DND-41 (cell line): ENCODE measurements at regions not wholly inside any gene's neighbourhood (a gene's known extent, or its start where the extent isn't known, plus 50 kb on each side); places are given as distances from the start of the nearest gene placed in this dataset.
"Not testable (repeated sequence)": the region's sequence is repeated elsewhere in the genome, so short reads cannot be mapped to it uniquely, and the experiment has no call there.

Source experiments
- ATAC-seq: fragments of 200-7000 bp; cut with Tn5 transposase; 3 replicates; pipeline ENCODE4 v1.9.1; 2021; ENCODE audit warnings: low read depth; ENCODE audit not compliant: insufficient read depth
- DNase-seq: peaks from one replicate; pipeline ENCODE4 v3.0.0-alpha.2; 2020
- H2AFZ ChIP-seq: 2 replicates; pipeline ENCODE4 v1.6.0; 2012; ENCODE audit warnings: low read depth, low read length
- H3K27ac ChIP-seq: 2 replicates; pipeline ENCODE4 v1.5.1; 2012; ENCODE audit warnings: low read length, inconsistent platforms
- H3K27me3 ChIP-seq: fragments of 200-600 bp; sonication (generic); 2 replicates; pipeline ENCODE4 v1.6.0; 2012; ENCODE audit warnings: low read length, mild to moderate bottlenecking, inconsistent platforms; ENCODE audit not compliant: insufficient read depth, poor library complexity
- H3K36me3 ChIP-seq: 2 replicates; pipeline ENCODE4 v1.5.1; 2012; ENCODE audit warnings: low read length, inconsistent platforms; ENCODE audit not compliant: insufficient read depth
- H3K4me1 ChIP-seq: 2 replicates; pipeline ENCODE4 v1.5.1; 2012; ENCODE audit warnings: mild to moderate bottlenecking, low read length; ENCODE audit not compliant: insufficient read depth
- H3K4me2 ChIP-seq: 2 replicates; pipeline ENCODE4 v1.6.0; 2012; ENCODE audit warnings: mild to moderate bottlenecking, moderate library complexity, low read length, inconsistent platforms; ENCODE audit not compliant: insufficient read depth
- H3K4me3 ChIP-seq, 2 experiments: fragments of 200-600 bp in 1 of 2; shearing (Covaris generic) in 1 of 2; 2 replicates each; pipeline ENCODE4 v1.5.1; 2012 to 2016; ENCODE audit warnings: inconsistent platforms in 2 of 2, low read length in 2 of 2, mild to moderate bottlenecking in 2 of 2, low read depth in 1 of 2, moderate library complexity in 1 of 2
- H3K79me2 ChIP-seq: 2 replicates; pipeline ENCODE4 v1.6.0; 2012; ENCODE audit warnings: low read length, inconsistent platforms; ENCODE audit not compliant: insufficient read depth
- H3K9ac ChIP-seq: 2 replicates; pipeline ENCODE4 v1.6.0; 2012; ENCODE audit warnings: low read depth, mild to moderate bottlenecking, inconsistent platforms, low read length, moderate library complexity
- H3K9me3 ChIP-seq: 2 replicates; pipeline ENCODE4 v1.5.1; 2012; ENCODE audit warnings: low read length, moderate library complexity, mild to moderate bottlenecking, inconsistent platforms; ENCODE audit not compliant: insufficient read depth, severe bottlenecking
- H4K20me1 ChIP-seq: 2 replicates; pipeline ENCODE4 v1.6.0; 2012; ENCODE audit warnings: low read length; ENCODE audit not compliant: insufficient read depth
- CTCF ChIP-seq: IDR thresholded peaks from 2 replicates; pipeline ENCODE4 v1.5.1; 2012; ENCODE audit warnings: borderline replicate concordance, low read length, moderate library complexity, mild to moderate bottlenecking; ENCODE audit not compliant: poor library complexity, severe bottlenecking; ENCODE audit errors: extremely low read depth
- EZH2 ChIP-seq: IDR thresholded peaks from 3 replicates; pipeline ENCODE4 v1.6.1; 2012; ENCODE audit warnings: borderline replicate concordance, low read depth, mild to moderate bottlenecking, moderate library complexity, low read length, inconsistent platforms; ENCODE audit not compliant: severe bottlenecking

GRCh38 chr5:112554101-112554977, 135.3 kb upstream of the EPB41L4A start:
- Histone ChIP-seq H3K36me3 (no peaks in the 10 kb centered on the region), H3K79me2 (no peaks in the 10 kb centered on the region), H3K9ac (no peak overlapping the region), H3K4me2 (no peak overlapping the region), H3K27ac (no peak overlapping the region), H3K4me3 (no peak overlapping the region), H3K9me3 (no peaks in the 10 kb centered on the region), H3K4me1 (no peaks in the 10 kb centered on the region), H2AFZ (no peak overlapping the region), H3K27me3 (no peaks in the 10 kb centered on the region), H4K20me1 (no peaks in the 10 kb centered on the region)
- DNase-seq (no peak), ATAC-seq (no peak)
- no peak for TF ChIP-seq CTCF
- no peak for TF ChIP-seq EZH2

- Histone ChIP-seq H3K4me2 (no peak overlapping the region), H3K79me2 (no peaks in the 10 kb centered on the region), H3K36me3 (no peaks in the 10 kb centered on the region), H3K9me3 (no peaks in the 10 kb centered on the region), H3K27me3 (no peaks in the 10 kb centered on the region), H2AFZ (no peak overlapping the region), H4K20me1 (no peaks in the 10 kb centered on the region), H3K27ac (no peak overlapping the region), H3K9ac (no peak overlapping the region), H3K4me1 (no peaks in the 10 kb centered on the region), H3K4me3 (no peak overlapping the region)
- TF ChIP-seq CTCF: no peak
- no peak for TF ChIP-seq EZH2
- no peak for DNase-seq
- no peak for ATAC-seq
Observed at GRCh38 chr5:112555197-112555596, 136.1 kb upstream of the EPB41L4A start.

GRCh38 chr5:112555691-112556090, 136.6 kb upstream of the EPB41L4A start:
- Histone ChIP-seq H3K4me1 (no peaks in the 10 kb centered on the region), H3K36me3 (no peaks in the 10 kb centered on the region), H2AFZ (no peak overlapping the region), H3K9me3 (no peaks in the 10 kb centered on the region), H4K20me1 (no peaks in the 10 kb centered on the region), H3K27ac (no peak overlapping the region), H3K79me2 (no peaks in the 10 kb centered on the region), H3K4me2 (no peak overlapping the region), H3K9ac (no peak overlapping the region), H3K27me3 (no peaks in the 10 kb centered on the region), H3K4me3 (no peak overlapping the region)
- ATAC-seq (no peak), DNase-seq (no peak)
- TF ChIP-seq CTCF (no peak), EZH2 (no peak)

GRCh38 chr5:112559501-112559900, 140.4 kb upstream of the EPB41L4A start:
- not testable (repeated sequence) for H3K4me1 ChIP-seq, H4K20me1 ChIP-seq, H3K36me3 ChIP-seq, H3K4me2 ChIP-seq, ATAC-seq, H3K4me3 ChIP-seq, H2AFZ ChIP-seq, H3K9ac ChIP-seq, H3K27me3 ChIP-seq, DNase-seq, H3K79me2 ChIP-seq, H3K27ac ChIP-seq
- peaks cover 14% of the 10 kb centered on the region for H3K9me3 ChIP-seq
